ENCODE measurements at regions not wholly inside any gene's neighbourhood (a gene's known extent, or its start where the extent isn't known, plus 50 kb on each side); places are given as distances from the start of the nearest gene placed in this dataset.
A peak's percentile ranks its signal among the peaks of the same experiment; 100 is the strongest.
"Not testable (repeated sequence)": the region's sequence is repeated elsewhere in the genome, so short reads cannot be mapped to it uniquely, and the experiment has no call there.

GRCh38 chr5:1731091-1731639 lies 68.5 kb downstream of the MRPL36 start:
- peak; percentile 39 for DNase-seq

GRCh38 chr5:1730487-1730847 lies 69.2 kb downstream of the MRPL36 start:
- no peak for DNase-seq

- DNase-seq: peak; percentile 60
Measured at GRCh38 chr5:1729641-1730486, 69.8 kb downstream of the MRPL36 start.

GRCh38 chr5:1728846-1729245 lies 70.8 kb downstream of the MRPL36 start:
- no peak for DNase-seq

GRCh38 chr5:1727571-1727970 lies 72.1 kb downstream of the MRPL36 start:
- DNase-seq: peak; percentile 31

- DNase-seq: peak; percentile 59
Measured at GRCh38 chr5:1726956-1727355, 72.7 kb downstream of the MRPL36 start.

GRCh38 chr5:1726469-1726865 lies 73.2 kb downstream of the MRPL36 start:
- DNase-seq: peak; percentile 43

GRCh38 chr5:1725641-1726468 lies 73.8 kb downstream of the MRPL36 start:
- peak; percentile 53 for DNase-seq

- peak; percentile 71 for DNase-seq
Measured at GRCh38 chr5:1724822-1725602, 74.6 kb downstream of the MRPL36 start.

GRCh38 chr5:1723957-1724821 lies 75.4 kb downstream of the MRPL36 start:
- DNase-seq: no peak

GRCh38 chr5:1723476-1723875 lies 76.2 kb downstream of the MRPL36 start:
- DNase-seq: no peak

- DNase-seq: no peak
Measured at GRCh38 chr5:1722877-1723276, 76.8 kb downstream of the MRPL36 start.

- DNase-seq: no peak
Measured at GRCh38 chr5:1720396-1721110, 79.1 kb downstream of the MRPL36 start.

GRCh38 chr5:1719860-1720259 lies 79.8 kb downstream of the MRPL36 start:
- no peak for DNase-seq

- DNase-seq: no peak
Measured at GRCh38 chr5:1718669-1719068, 81.0 kb downstream of the MRPL36 start.

GRCh38 chr5:1710091-1710490 lies 89.5 kb downstream of the MRPL36 start:
- not testable (repeated sequence) for DNase-seq

GRCh38 chr5:1709171-1709803 lies 90.3 kb downstream of the MRPL36 start:
- no peak for DNase-seq

GRCh38 chr5:1708592-1709141 lies 91.0 kb downstream of the MRPL36 start:
- DNase-seq: no peak

GRCh38 chr5:1707467-1707866 lies 92.2 kb downstream of the MRPL36 start:
- DNase-seq: no peak

GRCh38 chr5:1706428-1706827 lies 93.2 kb downstream of the MRPL36 start:
- no peak for DNase-seq
